ENCODE measurements at regions not wholly inside any gene's neighbourhood (a gene's known extent, or its start where the extent isn't known, plus 50 kb on each side); places are given as distances from the start of the nearest gene placed in this dataset.
A peak's percentile ranks its signal among the peaks of the same experiment; 100 is the strongest.

DNA sequence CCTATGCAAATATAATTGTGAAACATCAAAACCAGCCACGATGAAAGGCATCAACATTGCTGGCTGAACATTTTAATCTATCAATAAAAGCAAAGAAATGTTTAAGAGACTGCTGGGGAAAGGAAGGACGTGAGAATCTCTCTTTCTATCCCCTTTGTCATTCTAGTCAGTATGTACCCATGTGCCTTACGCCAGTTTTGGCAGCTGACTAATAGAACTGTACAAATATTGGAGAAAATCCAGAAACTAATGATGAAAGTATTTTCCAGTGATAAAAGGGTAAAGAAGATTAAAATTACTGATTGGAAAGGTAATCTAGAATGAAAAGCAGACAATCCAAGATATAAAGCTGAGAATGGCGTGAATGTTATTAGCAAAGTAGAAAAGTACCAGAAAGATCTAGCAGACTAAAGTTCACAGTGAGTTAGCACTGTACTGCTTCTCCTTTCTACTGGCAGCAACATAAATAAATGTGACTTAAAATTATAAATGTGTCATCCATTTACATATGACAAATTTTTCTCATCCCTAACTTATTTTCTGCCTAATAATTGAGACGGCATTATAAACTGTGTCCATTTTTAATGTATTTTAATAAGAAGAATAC, 401.9 kb upstream of the CNTN4 start:
- no peak for DNase-seq

DNA sequence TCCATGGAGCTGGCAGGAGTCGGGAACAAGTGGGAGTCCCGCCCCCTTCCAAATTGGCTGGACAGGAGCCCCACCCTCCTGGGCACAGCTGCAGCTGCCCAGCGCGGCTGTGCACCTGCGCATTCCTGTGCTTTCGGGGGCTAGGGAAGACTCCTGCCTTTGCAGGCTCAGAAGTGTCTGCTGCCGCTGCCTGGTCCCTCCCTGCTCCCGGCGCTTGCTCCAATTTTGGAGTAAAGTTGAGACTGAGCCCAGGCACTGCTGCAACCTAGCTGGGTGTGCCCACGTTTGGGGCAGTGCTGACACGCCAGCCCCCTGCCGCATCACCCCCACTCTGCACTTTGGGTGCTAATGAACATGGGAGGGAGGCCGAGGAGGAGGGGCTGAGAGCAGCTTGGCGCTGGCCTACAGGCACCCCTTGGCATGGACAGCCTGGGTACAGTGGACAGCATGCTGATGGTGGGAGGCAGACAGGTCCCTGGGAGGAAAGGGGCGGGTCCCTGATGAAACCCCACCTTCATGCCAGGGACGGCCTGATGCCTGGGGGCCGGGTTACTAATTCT, 399.2 kb upstream of the CNTN4 start:
- no peak for DNase-seq

DNA sequence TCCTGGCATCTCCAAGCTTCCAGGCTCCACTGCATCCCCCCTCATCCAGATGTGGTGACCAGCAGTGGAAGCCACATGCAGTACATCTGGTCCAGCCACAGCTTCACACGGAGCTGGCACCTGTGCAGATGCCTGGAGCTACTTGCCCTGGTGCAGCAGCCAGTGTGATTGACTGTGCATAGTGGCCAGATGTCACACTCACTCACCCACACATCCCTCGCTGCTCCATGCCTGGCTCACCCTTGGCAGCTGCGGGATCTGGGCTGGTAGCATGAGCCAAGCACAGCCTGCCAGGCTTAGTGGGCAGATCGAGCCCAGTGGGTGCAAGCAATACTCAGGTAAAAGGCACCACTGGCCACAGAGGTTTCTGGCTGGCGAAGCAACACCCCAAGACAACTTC, 398.0 kb upstream of the CNTN4 start:
- DNase-seq: no peak

DNA sequence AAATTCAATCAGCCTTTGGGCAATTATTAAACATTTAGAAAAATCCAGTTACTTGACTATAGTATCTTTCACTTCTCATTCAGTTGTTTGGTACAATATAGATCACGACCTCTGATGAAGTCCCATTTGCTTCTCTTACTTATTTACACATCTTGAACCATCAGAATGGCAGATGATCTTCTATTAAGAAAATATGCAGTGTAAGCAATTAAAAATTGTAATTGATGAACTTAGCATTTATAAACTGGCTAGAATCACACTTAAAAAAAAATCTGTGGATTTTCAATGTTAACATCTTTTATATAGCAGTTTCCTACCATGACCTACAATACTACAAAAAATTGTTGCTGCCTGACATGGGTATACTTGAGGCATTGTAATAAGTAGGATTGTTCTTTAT, 395.5 kb upstream of the CNTN4 start:
- DNase-seq: no peak

DNA sequence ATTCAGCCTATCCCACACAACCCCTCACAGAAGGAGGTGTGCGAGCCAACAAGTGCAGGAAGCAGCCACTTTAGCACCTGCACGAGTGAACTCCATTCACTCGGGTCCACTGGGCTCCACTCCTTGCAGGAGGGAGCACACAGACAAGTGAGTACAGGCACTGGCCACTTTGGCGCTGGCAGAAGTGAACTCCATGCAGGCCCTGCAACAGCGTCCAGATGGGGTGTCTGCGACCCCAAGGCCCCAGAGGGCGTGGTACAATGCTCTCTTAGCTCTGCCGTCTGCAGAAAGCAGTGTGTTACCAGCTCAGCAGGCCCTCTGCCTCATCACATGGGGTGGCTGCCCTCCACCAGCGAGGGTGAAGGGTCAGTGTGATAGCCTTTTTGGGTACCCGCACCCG, 388.0 kb upstream of the CNTN4 start:
- DNase-seq: no peak

DNA sequence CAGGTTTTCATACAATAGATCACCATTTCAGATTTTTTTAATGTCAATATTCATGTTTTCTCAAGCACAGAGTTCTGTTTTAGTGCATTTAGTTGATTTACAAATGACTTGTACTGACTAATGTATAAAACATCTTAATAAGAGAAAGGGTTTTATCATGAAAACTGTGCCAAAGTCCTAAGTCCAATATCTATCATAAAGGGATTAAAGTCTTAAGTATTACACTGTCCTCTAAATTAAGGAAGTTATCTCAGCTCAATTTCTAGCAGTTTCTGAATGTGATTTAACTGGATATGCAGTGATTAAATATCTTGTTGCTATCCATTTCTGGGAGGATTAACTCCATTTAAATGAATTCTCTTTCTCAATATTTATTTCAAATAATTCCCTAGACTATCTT, 381.1 kb upstream of the CNTN4 start:
- DNase-seq: no peak

DNA sequence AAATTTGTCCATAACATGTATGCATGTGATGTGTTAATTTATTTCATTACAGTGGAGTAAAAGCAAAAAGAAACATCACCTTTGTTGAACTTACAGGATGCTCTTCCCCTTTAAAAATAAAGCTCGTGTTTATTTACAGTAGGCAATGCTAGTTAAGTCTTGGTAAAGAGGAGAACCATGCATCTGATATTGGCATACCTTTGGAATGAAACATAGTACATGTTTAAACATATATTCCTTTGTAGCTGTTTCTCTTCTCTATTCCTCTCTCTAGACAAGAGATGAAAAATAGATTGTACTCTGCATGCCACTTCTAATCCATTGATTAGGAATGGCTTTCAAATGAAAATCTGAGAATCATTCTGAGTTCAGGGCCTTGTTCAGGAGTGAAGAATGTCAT, 374.9 kb upstream of the CNTN4 start:
- no peak for DNase-seq

DNA sequence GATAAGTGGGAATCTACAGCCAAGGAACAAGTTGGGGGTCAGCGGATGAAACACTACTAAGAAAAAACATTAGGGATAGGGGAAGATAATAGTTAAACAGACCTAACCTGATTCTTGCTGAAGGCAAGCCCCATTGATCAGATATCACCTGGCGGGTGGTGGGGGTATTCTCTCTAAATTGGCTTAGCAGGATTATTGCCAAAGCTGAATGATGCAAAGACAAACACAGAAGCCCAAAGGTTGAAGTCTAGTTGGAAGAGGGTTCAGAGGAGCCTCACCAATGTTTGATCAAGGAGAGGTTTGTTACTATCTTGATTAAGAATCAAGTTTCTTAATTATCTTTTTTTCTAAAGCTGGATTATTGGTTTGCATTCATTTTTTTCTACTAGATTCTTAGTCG, 371.9 kb upstream of the CNTN4 start:
- no peak for DNase-seq

DNA sequence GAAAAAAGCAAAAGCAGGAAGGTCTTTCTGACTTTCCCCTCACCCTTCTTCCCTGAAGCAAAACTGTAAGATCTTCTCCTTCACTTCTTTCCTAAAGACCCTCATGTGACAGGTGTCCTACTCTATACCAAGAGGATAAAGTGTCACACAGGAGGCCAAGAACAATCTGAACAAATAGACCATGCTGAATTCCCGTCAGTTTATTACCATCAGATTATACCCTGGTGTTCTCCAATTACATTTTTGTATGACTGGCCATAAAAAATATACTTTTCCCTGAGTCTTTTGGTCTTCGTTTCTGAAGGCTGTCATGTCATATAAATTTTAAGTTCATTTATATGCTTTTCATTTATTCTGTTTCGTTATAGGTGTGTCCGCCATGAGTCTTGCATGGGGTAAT, 371.4 kb upstream of the CNTN4 start:
- DNase-seq: no peak

DNA sequence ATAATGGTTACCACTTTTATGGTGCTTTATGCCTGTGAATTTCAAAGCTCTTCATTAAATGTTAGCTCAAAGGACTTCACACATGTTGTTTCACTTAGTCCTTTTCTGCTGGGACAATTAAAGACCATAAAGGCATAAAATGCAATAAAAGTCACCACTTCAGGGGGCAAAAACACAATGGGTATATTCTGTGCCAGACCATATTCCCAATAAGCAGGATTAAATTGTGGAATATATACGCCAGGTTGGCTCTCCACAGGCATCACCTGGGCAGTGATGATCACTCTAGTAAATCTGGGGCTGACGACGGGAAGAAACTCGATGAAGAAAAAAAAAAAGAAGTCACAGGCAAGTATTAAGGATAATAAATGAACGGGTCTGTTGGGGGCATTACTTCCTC, 370.2 kb upstream of the CNTN4 start:
- DNase-seq: no peak

DNA sequence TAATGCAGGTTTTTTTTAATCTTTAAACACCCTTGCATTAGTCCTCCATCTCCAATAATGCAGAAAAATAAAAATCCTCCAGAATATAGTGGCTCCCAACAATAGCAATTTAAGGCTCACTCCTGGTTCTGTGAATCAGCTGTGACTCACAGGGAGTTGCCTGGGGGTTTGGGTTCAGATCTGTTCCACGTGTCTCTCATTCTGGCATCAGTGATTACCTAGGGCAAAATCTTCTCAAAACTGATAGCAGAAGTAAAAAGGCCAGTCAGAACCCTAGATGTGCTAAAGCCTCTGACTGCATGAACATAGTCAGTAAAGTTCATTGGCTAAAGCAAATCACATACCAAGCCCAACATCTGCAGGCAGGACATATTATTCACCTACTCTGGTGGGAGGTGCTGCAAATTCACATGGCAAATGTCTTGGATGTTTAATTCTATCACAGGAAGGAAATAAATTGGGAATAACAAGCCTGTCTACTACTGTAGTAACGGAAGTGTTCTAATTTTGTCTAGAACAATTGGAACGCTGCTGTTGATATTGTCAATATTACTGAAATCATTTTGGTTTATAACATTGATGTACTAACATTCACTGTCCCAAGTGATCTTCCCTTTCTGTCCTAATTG, 364.1 kb upstream of the CNTN4 start:
- DNase-seq: no peak

DNA sequence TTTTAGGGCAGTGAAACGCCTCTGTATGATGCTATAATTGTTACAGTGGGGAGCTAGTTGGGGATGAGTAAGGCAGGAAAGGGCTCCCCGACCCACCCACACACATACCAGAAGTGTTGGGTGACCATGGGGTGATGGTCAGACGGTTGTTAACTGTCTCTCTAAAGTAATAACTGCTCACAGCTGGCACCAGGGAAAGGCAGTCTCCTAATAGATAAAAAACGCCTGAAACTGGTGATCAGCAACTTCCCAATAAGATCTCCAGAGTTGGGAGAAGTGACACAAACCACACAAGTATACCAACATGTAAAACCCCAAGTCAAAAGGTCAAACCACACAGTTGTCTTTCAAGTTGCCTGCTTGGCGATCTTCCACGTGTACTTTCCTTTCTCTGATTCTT, 346.5 kb upstream of the CNTN4 start:
- DNase-seq: no peak

DNA sequence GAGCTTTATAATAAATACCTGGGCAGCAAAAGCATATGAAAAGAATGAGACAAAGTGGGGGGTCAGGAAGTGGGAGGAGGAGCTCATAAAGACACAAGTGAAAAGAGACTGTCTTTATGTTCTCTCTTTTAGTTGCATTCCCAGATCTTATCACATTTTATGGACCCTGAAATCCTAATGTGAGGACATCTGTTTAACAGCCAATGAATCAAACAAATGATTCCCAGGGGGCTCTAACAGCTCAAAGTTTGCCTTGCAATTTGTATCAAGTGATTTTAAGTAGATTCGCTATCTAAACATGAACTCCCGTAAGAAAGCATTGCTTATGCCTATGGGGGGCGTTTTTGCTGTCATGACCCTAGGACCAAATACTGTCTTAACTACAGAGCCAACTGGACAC, 332.3 kb upstream of the CNTN4 start:
- DNase-seq: peak; percentile 1 to 17

DNA sequence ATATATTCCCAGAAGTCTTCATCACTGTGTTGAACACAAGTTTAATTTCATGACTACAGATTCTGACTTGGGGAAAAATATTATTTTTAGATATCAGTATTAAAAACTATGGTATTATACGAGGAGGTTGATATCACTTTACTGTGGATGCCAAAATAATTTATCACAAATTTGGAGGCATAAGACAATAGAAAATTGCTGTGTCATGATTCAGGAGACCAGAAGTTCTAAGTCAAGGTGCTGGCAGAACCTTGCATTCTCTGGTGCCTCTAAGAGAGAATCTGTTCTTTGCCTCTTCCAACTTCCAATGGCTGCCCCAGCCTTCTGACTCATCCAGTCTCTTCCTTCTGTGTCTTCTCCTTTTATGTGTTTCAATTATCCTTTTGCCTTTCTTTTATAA, 325.0 kb upstream of the CNTN4 start:
- no peak for DNase-seq

DNA sequence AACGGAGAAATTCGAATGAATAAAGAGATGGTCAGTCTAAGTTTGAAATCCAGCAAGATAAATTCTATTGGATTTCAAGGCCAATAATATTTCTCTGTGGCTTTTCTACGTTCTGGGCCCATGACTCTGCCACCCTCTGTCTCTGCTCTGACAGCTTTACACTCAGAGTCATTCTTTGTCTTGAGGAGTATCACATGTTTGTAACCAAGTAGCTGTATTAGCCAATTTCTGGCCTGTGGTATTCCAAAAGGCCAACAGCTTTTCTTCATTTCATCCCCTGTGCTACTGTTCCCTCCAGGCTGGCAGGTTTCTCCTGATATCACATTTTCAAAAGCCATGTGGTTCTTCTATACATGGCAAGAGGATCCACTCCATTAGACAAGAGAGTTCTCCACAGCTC, 324.1 kb upstream of the CNTN4 start:
- no peak for DNase-seq

DNA sequence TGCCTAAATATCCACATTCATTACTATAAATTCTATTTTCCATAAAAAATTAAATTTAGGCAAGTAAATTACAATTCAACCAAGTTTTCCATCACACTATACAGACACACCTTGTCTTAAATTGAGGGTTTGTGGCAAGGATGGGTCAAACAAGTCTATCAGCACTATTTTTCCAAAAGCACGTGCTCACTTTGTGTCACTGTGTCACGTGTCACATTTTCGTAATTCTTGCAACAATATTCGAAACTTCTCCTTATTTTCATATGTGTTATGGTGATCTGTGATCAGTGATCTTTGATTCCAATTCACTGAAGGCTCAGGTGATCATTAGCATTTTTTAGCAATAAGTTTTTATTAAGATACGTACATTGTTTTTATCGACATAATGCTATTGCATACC, 323.3 kb upstream of the CNTN4 start:
- DNase-seq: no peak

DNA sequence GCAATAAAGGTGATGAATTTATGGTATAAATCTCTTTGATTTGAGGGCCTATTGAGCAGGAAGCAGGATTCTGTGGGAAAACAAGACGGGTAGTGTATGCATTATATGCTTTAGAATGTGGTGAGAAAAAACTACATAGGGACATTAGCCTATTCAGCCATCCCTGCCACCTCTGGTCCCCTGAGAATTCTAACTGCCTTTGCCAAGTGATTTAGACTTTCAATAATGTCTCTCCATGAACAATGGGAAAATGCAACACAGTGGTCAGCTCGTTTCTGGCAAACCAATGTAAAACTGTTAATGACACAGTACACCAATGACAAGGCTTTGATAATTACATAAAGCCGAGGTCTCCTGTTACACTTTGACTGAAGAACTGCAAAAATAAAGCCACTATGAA, 314.7 kb upstream of the CNTN4 start:
- peak; percentile 58 to 59 for DNase-seq

DNA sequence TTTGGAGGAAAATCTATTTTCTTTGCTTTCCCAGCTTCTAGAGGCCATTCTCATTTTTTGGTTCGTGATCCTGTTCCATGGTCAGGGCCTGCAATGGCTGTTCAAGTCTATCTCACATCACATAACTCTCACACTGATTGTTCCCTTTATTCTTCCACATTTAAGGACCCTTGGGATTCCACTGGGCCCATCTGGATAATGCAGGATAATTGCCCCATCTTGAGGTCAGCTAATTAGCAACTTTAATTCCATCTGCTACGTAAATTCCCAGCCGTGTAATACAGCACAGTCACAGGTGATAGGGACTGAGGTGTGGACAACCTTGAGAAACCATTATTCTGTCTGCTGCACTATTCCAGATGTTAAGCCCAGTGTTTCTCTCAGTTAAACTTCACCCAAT, 311.6 kb upstream of the CNTN4 start:
- peak in 1 of 2 experiments; percentile 5 for DNase-seq

DNA sequence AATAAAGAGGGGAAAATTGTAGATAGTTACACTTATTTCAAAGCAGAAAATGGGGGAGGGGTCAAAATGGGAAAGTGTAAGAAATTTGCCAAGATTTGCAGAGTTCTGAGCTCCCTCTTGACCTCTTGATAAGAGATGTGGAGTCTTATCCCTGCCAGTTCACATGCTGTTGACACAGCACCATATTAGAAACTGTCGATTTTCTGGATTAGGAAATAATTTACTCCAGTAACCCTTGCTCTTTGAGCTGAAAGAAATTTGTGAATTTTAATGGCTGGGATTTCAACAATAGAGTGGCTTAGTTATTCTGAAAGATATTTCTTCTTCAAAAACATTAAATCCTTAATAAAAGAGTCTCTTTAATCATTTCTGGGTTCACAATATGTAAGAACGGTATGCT, 306.2 kb upstream of the CNTN4 start:
- DNase-seq: no peak

DNA sequence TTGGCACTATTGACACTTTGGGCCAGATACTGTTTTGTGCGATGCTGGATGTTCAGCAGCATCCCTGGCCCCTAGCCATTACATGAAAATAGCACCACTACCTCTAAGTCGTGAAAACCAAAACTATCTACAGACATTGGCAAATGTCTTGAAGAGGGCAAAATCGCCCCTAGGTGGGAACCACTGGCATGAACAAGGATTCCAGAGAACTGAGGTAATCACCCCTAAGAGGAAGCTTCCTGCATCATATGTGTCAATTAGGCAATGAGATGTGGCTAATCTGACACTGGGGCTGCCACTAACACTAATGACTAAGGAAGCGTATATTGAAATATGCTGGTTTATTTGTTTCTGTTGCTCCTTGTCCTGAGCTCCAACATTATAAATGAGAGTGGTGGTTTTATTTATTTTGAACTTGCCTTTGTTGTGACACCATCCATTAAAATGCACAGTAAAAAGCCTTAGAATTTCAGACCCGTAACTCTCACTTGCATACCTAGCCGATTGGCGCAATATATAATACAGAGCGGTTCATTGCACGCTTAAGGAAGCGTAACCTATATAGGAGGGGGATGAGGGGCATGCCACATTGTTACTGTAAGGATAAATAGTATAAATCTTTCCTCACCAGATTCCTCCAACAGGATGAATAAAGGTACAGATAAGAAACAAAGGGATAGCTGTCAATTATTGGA, 299.8 kb upstream of the CNTN4 start:
- DNase-seq: no peak

DNA sequence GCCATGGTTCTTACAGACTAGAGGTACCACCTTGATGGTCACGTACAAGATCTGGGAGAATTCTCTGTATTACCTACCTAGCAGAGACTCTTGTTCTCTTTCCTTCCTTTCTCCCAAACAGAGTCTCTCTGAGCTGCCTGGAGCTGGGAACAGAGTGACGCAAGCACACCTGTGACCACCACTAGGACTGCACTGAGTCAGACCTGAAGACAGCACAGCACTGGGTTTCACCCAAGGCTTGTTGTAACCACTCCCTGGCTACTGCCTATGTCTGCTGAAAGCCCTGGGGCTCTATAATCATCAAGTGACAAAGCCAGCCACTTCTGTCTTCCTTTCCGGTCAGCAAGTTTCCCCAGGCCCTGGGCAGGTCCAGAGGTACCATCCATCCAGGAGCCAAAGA, 293.3 kb upstream of the CNTN4 start:
- no peak for DNase-seq

DNA sequence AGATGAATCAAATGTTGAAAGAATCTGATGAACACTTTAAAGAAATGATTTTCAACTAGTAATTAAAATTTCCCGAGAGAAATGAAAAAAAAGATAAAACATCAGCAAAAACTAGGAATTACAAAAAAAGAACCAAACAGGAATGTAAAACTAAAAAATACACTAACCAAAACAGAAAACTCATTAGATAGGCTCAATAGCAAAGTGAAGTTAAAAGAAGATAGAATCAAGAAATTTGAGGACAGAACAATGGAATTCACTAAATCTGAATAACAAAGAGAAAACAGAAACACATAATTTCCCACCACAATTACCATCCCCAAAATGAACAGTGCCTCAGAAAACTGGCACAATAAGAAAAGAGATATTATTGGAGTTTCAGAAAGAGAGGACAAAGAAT, 290.1 kb upstream of the CNTN4 start:
- no peak for DNase-seq

DNA sequence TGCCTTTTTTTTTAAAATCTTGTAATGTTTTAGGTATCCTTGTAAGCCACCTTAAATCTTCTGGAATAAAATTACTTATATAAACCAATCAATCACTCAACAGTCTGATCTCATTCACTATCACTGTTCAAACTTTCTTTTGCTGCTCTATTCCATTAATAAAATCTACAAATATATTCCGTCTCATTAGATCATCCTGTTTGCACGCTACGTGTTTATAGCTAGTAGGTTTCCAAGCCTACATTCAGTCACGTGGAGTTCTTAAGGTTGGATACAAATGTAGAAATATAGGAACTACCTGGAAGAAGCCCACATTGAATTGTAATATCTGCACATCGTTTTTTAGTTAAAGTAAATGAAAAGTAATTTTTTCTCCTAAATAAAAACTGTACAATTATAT, 274.8 kb upstream of the CNTN4 start:
- DNase-seq: peak in 1 of 2 experiments; percentile 3

DNA sequence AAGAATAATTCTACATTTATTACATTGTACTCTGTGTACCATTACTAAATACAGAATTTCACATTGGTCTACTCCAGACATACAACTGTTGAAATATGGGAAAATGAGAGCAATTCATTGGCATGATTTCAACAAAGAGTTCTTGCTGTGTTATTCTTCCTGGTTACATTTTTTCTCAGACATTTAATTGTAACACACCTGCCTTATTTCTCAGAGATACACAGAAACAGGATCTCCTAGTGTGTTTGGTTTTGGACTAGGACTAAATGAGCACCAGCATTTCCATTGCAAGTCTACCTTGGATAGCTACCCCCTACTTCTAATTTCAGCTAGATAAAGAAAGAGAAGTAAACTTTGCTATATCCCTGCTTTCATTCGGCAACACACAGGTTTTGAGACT, 274.3 kb upstream of the CNTN4 start:
- peak; percentile 2 to 37 for DNase-seq
